HG03565 (cell line): ENCODE measurements at regions not wholly inside any gene's neighbourhood (a gene's known extent, or its start where the extent isn't known, plus 50 kb on each side); places are given as distances from the start of the nearest gene placed in this dataset.
"Not testable (repeated sequence)": the region's sequence is repeated elsewhere in the genome, so short reads cannot be mapped to it uniquely, and the experiment has no call there.

ENCODE experiments used
- ATAC-seq: cut with Tn5 transposase; IDR thresholded peaks from one replicate; pipeline ENCODE4 v1.9.1; 2021; ENCODE audit warnings: mild to moderate bottlenecking, moderate library complexity; ENCODE audit not compliant: unreplicated experiment

GRCh38 chr6:12542319-12543115 is 174.1 kb upstream of the PHACTR1 start:
- not testable (repeated sequence) for ATAC-seq

- ATAC-seq: no peak
Observed at GRCh38 chr6:12543953-12544352, 172.6 kb upstream of the PHACTR1 start.

- ATAC-seq: no peak
Observed at GRCh38 chr6:12544821-12545565, 171.6 kb upstream of the PHACTR1 start.

- ATAC-seq: no peak
Observed at GRCh38 chr6:12545619-12546409, 170.8 kb upstream of the PHACTR1 start.

GRCh38 chr6:12546410-12547002 is 170.1 kb upstream of the PHACTR1 start:
- no peak for ATAC-seq

GRCh38 chr6:12548526-12548925 is 168.0 kb upstream of the PHACTR1 start:
- ATAC-seq: no peak

- ATAC-seq: not testable (repeated sequence)
Observed at GRCh38 chr6:12549445-12549844, 167.1 kb upstream of the PHACTR1 start.

- not testable (repeated sequence) for ATAC-seq
Observed at GRCh38 chr6:12554820-12555219, 161.7 kb upstream of the PHACTR1 start.

- no peak for ATAC-seq
Observed at GRCh38 chr6:12555267-12555666, 161.3 kb upstream of the PHACTR1 start.

- no peak for ATAC-seq
Observed at GRCh38 chr6:12555781-12556180, 160.8 kb upstream of the PHACTR1 start.

GRCh38 chr6:12557765-12558164 is 158.8 kb upstream of the PHACTR1 start:
- no peak for ATAC-seq

GRCh38 chr6:12560315-12560714 is 156.3 kb upstream of the PHACTR1 start:
- no peak for ATAC-seq

GRCh38 chr6:12566618-12567123 is 149.9 kb upstream of the PHACTR1 start:
- ATAC-seq: no peak

GRCh38 chr6:12567682-12568081 is 148.9 kb upstream of the PHACTR1 start:
- no peak for ATAC-seq

- no peak for ATAC-seq
Observed at GRCh38 chr6:12569646-12570045, 146.9 kb upstream of the PHACTR1 start.

- ATAC-seq: no peak
Observed at GRCh38 chr6:12570461-12571030, 146.0 kb upstream of the PHACTR1 start.

- ATAC-seq: no peak
Observed at GRCh38 chr6:12572896-12573827, 143.4 kb upstream of the PHACTR1 start.

- no peak for ATAC-seq
Observed at GRCh38 chr6:12575961-12576360, 140.6 kb upstream of the PHACTR1 start.

- no peak for ATAC-seq
Observed at GRCh38 chr6:12576389-12576788, 140.2 kb upstream of the PHACTR1 start.
